ENCODE measurements at regions not wholly inside any gene's neighbourhood (a gene's known extent, or its start where the extent isn't known, plus 50 kb on each side); places are given as distances from the start of the nearest gene placed in this dataset.

- no peak overlapping the region for H3K4ac ChIP-seq (replicated peaks; ENCODE audit: insufficient read length, low read depth, low read length)
- no peak overlapping the region for H3K4me2 ChIP-seq (ENCODE audit: insufficient read depth in 1 of 2, low read depth in 2 of 2, low read length in 2 of 2)
- H4K20me1 ChIP-seq (replicated peaks in 1 of 2; ENCODE audit: control insufficient read depth in 1 of 2, insufficient read depth in 2 of 2, low read length in 2 of 2): no peaks in the 10 kb centered on the region
- H2AK5ac ChIP-seq (ENCODE audit: low read depth, low read length): no peak overlapping the region
- H4K91ac ChIP-seq (replicated peaks; ENCODE audit: insufficient read length, low read length): no peak overlapping the region
- 88% methylated on average over 3 of the region's 3 CpGs; no CpG with 5 or more reads in 1 of the 2 experiments for WGBS, 2 experiments (ENCODE audit: extremely low coverage in 1 of 2, insufficient coverage in 1 of 2, insufficient read length in 1 of 2, insufficient replicate concordance in 2 of 2, low coverage in 1 of 2, low lambda C conversion rate in 2 of 2, missing lambda C conversion rate in 1 of 2)
- no peak overlapping the region for H2BK15ac ChIP-seq (ENCODE audit: low read length)
- no peak overlapping the region for H3K14ac ChIP-seq (ENCODE audit: insufficient read length)
- DNase-seq (ENCODE audit: low read depth in 1 of 2, low spot score in 2 of 2): no peak
- H2BK120ac ChIP-seq (replicated peaks; ENCODE audit: low read depth, low read length): no peak overlapping the region
- no peak overlapping the region for H2BK12ac ChIP-seq (ENCODE audit: low read depth, low read length)
- no peak overlapping the region for H4K8ac ChIP-seq (ENCODE audit: extremely low read depth, insufficient read depth, low read length)
- no peak overlapping the region for H4K5ac ChIP-seq (ENCODE audit: insufficient read length, low read depth, low read length)
- ChIA-PET CTCF (ENCODE audit: partially characterized antibody) (interaction anchor here (0.7 kb wide), 1 partner anchor 12 kb away, joined by 4 read pairs; no protein-coding TSS in a partner anchor), POLR2A (ENCODE audit: partially characterized antibody) (no interaction called here)
- no peaks in the 10 kb centered on the region for H3K79me1 ChIP-seq (ENCODE audit: low read depth, low read length)
- no peak overlapping the region for H3K23ac ChIP-seq (ENCODE audit: insufficient read length)
- H2BK5ac ChIP-seq (ENCODE audit: low read depth, low read length): no peak overlapping the region
- H2AFZ ChIP-seq (ENCODE audit: low read length): no peak overlapping the region
- H3K4me3 ChIP-seq (ENCODE audit: extremely low read depth in 1 of 4, insufficient read depth in 2 of 4, low read depth in 3 of 4, low read length in 4 of 4): no peak overlapping the region
- no peak overlapping the region for H3K9ac ChIP-seq (replicated peaks in 1 of 4; ENCODE audit: extremely low read depth in 1 of 4, low read depth in 3 of 4, low read length in 3 of 4)
- H3K18ac ChIP-seq (ENCODE audit: extremely low read depth, low read length): no peak overlapping the region
- H3K79me2 ChIP-seq (ENCODE audit: control insufficient read depth in 1 of 2, insufficient read depth in 2 of 2, low read length in 2 of 2): no peaks in the 10 kb centered on the region
- H3K36me3 ChIP-seq (ENCODE audit: control insufficient read depth in 2 of 4, insufficient read depth in 4 of 4, low read length in 3 of 4): no peaks in the 10 kb centered on the region
- no peaks in the 10 kb centered on the region for H3K9me3 ChIP-seq (ENCODE audit: insufficient read depth in 2 of 2, low read depth in 1 of 2, low read length in 1 of 2)
- no peaks in the 10 kb centered on the region for H3K4me1 ChIP-seq (replicated peaks in 1 of 4; ENCODE audit: control insufficient read depth in 3 of 4, insufficient read depth in 4 of 4, low read length in 3 of 4)
- no peak overlapping the region for H2BK20ac ChIP-seq (ENCODE audit: low read length)
- H3K27me3 ChIP-seq (replicated peaks in 1 of 4; ENCODE audit: control insufficient read depth in 3 of 4, extremely low read depth in 1 of 4, insufficient read depth in 3 of 4, low read length in 3 of 4): peaks cover 0 to 2% (median 0%) of the 10 kb centered on the region in 4 experiments; a peak in 1 of 7 replicates
- no peak for FAIRE-seq
- no peak overlapping the region for H3K56ac ChIP-seq (replicated peaks; ENCODE audit: insufficient read length, low read depth, low read length)
- no peak overlapping the region for H3K27ac ChIP-seq (ENCODE audit: low read depth, low read length)
- H3K23me2 ChIP-seq (ENCODE audit: low read depth, low read length): no peaks in the 10 kb centered on the region
- TF ChIP-seq RAD21 (IDR thresholded peaks at IDR 0.05 in 1 of 2, conservative IDR thresholded peaks at IDR 0.05 in 1 of 2; ENCODE audit: low read depth in 2 of 2, low read length in 2 of 2) (no peak), NANOG (IDR thresholded peaks at IDR 0.05; ENCODE audit: insufficient read depth, low read depth, low read length, poor library complexity, severe bottlenecking) (no peak)
Measured at GRCh38 chr13:61215601-61216000, 200.0 kb downstream of the PCDH20 start.
